Skin of body (tissue), 1 donor: ENCODE measurements at regions not wholly inside any gene's neighbourhood (a gene's known extent, or its start where the extent isn't known, plus 50 kb on each side); places are given as distances from the start of the nearest gene placed in this dataset.
"Not testable (repeated sequence)": the region's sequence is repeated elsewhere in the genome, so short reads cannot be mapped to it uniquely, and the experiment has no call there.

Source experiments
- DNase-seq: peaks from one replicate; lab custom pipeline; 2025; lab: John Stamatoyannopoulos, UW

DNA sequence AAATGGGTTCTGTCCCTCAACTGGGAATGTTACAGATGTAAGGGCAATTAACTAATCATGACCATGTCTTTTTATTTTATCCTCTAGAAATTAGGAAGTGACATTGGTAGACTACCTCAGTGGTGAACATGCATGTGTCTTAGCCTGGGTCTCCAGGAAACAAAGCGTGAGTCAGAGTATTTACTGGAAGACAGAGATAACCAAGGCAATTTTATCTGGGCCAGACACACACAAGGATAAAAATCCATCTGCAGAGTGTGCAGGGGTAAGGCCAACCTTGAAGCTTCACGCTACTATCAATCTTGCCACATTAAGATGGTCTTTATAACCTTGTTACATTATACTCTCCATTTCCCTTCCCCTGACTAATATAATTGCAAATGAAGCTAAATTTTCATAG, 487.5 kb downstream of the SUCLG1 start:
- DNase-seq, result no peak

DNA sequence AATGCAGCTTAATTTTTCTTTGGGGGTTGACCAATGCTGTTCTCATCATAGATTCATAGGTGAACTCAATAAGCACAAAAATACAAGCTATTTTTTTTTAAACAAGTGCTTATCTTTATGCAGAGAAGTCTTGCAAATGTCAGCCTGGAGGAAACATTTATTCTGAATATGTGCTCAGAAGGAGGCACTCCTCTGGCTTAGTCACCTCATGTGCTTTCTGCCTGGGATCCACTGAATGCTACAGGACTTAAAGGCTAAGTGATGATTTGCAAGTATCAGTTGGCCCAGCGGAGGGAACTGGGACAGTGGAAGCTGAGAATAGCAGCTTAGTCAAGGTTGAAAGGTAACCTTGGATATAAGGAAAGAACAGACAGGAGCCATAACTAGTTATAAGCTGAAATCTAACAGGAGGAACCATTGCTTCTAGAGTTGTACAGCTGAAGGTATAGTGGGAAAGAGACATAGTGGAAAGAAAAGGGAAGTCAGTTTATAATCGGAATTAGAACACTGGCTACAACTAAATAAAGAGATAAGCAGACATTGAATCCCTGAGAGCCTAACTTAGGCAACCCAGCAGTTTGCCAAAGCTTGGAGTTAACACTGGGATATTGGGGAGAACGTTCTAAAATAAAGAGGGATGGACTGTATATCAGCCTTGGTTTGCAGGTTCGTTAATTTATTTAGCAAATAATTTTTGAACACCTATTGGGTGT, 488.7 kb downstream of the SUCLG1 start:
- no peak for DNase-seq

DNA sequence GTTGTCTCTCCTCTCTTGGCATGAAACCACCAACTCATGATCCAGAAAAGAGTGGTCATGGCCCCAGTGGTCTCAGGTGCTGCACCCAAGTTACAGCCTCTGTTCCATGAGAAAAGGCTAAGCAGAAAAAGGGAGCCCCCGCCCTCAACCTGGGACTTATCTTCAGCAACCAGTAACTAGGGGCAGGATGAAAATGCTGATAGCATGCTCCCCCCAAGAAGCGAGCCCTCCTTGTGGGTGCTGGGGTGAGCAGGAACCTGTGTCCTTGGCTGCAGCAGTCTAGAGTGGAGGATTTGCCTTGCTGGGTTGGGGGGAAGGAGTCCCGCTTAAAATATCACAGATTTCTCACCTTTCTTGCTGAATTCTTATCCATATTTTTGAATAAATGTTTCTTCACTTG, 490.0 kb downstream of the SUCLG1 start:
- DNase-seq, result no peak

DNA sequence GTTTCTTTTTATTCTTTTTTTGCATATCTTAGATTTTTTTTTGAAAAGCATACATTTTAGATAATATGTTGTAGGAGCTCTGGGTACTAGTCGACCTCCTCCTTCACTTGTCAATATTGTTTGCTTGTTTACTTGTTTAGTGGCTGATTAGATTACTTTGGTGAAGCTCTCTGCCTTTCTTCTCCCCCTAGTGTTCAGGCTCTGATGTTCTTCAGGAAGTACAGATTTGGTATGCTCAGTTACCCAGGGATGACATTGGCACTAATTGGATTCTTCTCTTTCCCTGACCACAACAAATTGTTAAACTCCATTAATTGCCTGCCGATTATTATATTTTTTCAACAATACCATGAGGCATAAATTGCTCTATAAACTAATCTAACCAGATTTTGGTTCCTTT, 491.2 kb downstream of the SUCLG1 start:
- no peak for DNase-seq

DNA sequence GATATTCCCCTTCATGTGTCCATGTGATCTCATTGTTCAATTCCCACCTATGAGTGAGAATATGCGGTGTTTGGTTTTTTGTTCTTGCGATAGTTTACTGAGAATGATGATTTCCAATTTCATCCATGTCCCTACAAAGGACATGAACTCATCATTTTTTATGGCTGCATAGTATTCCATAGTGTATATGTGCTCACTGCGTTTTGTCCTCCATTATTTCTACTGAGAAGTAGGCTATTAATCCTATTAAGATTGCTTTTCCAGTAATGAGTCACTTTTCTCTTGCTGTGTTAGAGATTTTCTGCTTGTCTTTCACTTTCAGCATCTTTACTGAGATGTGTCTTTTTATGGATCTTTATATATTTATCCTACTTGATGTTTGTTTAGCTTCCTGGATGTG, 492.1 kb downstream of the SUCLG1 start:
- not testable (repeated sequence) for DNase-seq

- no peak for DNase-seq
Observed at GRCh38 chr2:83961512-83961911, 497.6 kb downstream of the SUCLG1 start.

- DNase-seq, result no peak
Observed at GRCh38 chr2:83960371-83960770, 498.7 kb downstream of the SUCLG1 start.

- DNase-seq, result no peak
Observed at GRCh38 chr2:83959266-83959665, 499.8 kb downstream of the SUCLG1 start.

- DNase-seq, result no peak
Observed at GRCh38 chr2:83956991-83957390, 502.1 kb downstream of the SUCLG1 start.

DNA sequence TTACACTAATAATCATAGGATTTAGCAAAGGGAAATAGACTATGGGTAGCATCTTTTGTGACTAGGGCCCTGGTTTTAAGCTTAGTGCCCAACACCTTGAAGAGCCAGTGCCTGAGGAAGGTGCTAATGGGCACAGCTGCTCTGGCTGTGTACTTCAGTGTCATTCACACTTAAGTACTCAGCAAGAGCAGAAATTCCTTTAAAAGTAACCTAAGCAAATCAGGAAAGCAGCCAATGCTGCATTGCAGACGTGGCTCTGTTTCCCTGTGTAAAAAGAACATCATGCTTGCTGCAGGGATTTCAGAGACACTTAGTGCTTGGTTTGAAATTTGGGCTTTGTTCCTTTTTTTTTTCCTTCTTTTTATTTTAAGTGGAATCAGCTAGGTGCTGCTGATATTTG, 505.4 kb downstream of the SUCLG1 start:
- DNase-seq, result no peak

DNA sequence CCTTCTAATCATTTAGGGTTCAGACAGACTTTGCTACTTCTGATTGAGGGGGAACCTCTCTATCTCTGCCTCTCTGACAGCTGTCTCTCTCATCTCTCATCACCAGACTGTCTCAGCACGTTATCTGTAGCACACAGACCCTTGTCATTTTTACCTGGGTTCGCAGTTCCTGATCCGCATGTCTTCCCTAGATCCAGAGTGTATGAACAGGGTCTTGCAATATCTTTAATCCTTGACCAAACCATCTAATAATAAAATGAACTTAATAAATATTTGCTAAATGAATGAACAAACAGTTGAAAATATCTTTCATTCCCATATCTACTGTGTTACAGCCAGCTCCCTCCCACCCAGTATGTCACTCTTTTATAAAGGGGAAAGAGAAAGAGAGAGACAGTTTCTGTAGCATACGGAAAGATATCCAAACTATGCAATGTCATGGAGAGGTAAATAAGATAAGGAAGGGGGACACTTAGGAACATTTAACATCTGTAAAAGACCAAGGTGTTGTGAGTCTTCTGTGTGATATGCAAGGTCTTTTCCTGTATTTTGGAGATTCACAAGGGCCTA, 507.6 kb downstream of the SUCLG1 start:
- no peak for DNase-seq

- DNase-seq, result no peak
Observed at GRCh38 chr2:83949361-83949760, 509.7 kb downstream of the SUCLG1 start.

DNA sequence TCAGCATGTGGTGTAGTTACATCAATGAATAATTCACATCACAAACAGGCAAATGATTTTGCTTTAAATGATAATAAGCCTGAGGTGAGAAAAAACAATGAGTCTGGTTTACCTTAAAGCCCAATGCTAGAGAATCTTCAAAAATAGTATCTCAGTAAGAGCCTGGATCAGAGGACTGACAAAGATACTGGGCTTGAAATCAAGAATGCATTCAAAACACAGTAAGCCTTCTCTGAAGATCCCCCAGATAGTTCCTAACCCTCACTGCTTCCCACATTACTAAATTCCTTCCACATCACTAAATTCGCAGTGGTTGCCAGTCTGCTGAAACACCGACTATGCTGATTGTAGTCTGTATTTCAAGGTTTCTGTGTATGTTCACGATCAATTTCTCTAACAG, 514.9 kb downstream of the SUCLG1 start:
- peak; percentile 50 for DNase-seq

DNA sequence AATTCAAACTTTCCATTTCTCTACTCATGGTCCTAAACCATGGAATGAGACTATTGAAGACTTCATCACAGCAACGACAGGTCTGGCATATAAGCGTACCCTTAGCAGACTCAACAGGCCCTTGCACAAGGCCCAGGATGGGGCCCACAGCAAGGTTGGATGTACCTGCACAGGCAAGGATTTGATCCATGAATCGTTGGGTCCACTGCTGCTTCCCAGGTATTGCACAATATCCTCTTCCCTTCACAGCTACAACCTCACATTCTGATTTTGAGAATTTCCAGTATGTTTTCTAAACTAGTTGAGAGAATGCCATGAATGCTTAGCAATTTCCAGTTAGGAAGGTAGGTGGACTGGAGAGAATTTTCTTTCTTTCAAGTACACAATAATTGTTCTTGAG, 515.8 kb downstream of the SUCLG1 start:
- DNase-seq, result no peak

DNA sequence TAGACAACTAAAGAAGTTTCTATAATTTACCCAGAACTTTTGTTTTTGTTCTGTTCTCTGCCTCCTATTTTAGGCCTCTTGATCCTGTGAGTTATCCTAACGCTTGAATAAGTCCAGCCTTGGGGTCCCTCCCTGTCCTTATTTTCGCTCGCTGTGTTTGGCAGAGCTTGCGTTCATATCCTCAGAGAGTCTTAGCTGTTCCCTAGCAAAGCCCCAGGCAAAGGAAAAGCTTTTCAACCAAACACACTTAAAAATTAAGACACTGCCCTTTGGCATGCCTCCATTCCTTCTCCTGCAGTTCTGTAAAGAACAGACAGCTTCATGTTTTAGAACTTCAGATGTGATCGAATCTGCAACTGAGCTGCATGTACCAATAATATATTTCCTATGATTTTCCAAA, 517.2 kb downstream of the SUCLG1 start:
- no peak for DNase-seq

GRCh38 chr2:83933749-83934148, 525.3 kb downstream of the SUCLG1 start:
- DNase-seq, result no peak

DNA sequence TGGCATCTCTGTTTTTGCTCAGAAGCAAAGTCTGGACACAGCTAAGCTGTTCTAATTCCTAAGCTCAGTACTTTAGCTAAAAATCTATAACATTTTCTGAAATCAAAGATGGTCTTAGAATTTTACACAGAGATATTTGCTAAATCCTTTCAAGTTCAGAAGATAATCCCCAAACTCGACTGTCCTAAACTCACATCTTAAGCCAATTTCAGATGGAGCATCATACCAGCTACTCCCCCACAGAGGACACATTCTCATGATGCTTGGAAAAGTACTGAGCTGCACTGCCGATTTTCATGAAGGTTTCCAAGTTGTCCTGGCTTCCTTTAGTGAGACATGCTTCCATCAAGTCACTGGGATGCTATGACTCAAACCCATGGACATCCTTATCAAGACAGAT, 535.5 kb downstream of the SUCLG1 start:
- DNase-seq, result no peak

DNA sequence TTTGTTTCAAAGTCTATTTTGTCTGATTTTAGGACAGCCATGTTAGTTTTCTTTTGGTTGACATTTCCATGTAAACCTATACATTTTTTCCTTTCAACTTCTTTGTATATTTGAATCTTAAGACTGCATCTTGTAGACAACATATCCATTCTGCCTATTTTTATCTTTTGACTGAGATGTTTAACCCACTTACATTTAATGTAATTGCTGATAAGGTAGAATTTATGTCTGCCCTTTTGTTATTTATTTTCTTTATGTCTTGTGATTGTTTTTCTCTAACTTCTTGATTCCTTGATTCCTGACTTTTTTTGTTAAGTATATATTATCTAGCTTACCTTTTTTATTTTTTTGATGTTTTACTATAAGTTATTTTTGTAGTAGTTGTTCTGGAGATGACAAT, 542.5 kb downstream of the SUCLG1 start:
- DNase-seq, result no peak

GRCh38 chr2:83915381-83915780, 543.7 kb downstream of the SUCLG1 start:
- DNase-seq, result no peak

DNA sequence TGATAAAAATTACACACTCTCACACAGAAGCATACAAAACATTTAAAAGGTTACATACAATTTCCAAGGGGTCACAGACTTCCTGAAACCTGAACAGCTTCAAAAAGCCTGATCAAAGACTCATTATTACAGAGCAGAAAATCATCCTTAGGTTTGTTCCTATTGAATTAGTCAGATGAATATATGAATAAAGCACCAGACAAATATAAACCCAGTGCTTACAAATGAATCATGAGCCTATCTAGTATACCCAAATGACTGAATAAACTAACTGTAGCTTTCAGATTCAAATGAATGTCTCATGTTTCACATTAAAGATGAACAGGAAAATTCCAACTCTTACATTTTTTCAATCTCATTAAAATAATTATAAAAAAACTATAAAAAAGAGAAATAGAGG, 550.3 kb downstream of the SUCLG1 start:
- DNase-seq, result no peak

GRCh38 chr2:83901317-83901716, 557.8 kb downstream of the SUCLG1 start:
- DNase-seq, result no peak

DNA sequence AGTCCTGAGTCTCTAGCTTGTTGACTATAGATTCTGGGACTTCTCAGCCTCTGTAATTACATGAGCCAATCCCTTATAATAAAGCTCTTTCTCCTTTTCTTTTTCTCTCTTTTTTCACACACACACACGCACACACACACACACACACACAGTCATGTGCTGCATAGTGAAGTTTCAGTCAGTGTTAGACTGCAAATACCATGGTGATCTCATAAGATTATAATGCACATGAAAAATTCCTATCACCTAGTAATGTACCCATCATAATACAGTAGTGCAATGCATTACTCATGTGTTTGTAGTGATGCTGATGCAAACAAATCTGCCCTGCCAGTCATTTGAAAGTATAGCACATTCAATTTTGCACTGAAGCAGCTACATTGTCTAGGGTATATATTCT, 558.2 kb downstream of the SUCLG1 start:
- DNase-seq, result no peak

DNA sequence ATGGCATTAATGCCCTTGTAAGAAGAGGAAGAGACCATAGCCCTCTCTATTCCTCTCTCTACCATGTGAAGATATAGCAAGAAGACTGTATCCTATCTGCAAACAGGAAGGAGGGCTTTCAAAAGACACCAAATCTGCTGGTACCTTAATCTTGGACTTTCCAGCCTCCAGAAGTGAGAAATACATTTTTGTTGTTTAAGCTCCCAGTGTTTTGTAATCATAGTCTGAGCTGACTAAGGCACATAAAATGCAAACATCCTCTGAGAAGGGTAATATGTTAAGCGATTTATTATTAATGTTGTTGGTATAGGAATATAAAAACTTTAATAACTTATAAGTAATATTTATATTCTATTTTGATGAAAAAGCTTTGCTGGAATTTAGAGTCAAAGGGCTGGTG, 559.8 kb downstream of the SUCLG1 start:
- no peak for DNase-seq

DNA sequence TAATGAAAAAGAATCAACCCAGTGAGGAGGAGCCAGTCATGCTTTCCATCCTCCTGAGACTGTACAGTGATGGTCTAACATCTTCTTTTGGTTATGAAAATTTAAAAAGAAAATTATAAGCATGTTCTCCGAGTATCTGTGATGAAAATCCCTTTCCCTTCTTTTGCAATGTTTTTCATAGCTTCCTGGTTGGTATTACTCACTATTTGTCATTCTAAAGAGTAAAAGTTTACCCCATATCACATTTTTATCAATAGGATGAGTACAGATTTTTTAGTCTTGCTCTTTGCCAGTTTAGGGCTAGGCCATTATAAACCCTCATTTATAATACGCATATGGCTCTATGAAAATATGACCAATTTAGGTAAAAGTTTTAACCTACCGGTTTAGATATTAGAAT, 564.1 kb downstream of the SUCLG1 start:
- DNase-seq, result no peak
